BE2C (cell line): ENCODE measurements at regions not wholly inside any gene's neighbourhood (a gene's known extent, or its start where the extent isn't known, plus 50 kb on each side); places are given as distances from the start of the nearest gene placed in this dataset.

ENCODE experiments used
- DNase-seq: peaks from one replicate; pipeline ENCODE4 v3.0.0-alpha.2; 2020
- H3K27me3 ChIP-seq: fragments of 250-450 bp; sonication (Bioruptor Pico); 2 replicates; pipeline ENCODE4 v1.5.1; 2020; ENCODE audit warnings: mild to moderate bottlenecking
- H3K36me3 ChIP-seq: fragments of 250-450 bp; sonication (Bioruptor Pico); 2 replicates; pipeline ENCODE4 v1.5.1; 2020; ENCODE audit warnings: mild to moderate bottlenecking
- H3K4me1 ChIP-seq: fragments of 250-450 bp; sonication (Bioruptor Pico); 2 replicates; pipeline ENCODE4 v1.5.1; 2020
- H3K4me3 ChIP-seq: 2 replicates; pipeline ENCODE4 v1.5.1; 2011; ENCODE audit warnings: low read depth, low read length
- H3K9me3 ChIP-seq: fragments of 250-450 bp; sonication (Bioruptor Pico); 2 replicates; pipeline ENCODE4 v1.5.1; 2020
- TF ChIP-seq, protein P1 (sequence below): IDR thresholded peaks from 2 replicates; pipeline ENCODE4 v1.5.1; 2012; ENCODE audit warnings: mild to moderate bottlenecking, low read depth, low read length

GRCh38 chr11:100556781-100557180 is 130.3 kb upstream of the ARHGAP42 start:
- Histone ChIP-seq H3K4me1 (no peaks in the 10 kb centered on the region), H3K4me3 (no peak overlapping the region), H3K27me3 (peaks cover 43% of the 10 kb centered on the region), H3K36me3 (no peaks in the 10 kb centered on the region), H3K9me3 (no peaks in the 10 kb centered on the region)
- no peak for DNase-seq
- TF ChIP-seq, protein P1, sequence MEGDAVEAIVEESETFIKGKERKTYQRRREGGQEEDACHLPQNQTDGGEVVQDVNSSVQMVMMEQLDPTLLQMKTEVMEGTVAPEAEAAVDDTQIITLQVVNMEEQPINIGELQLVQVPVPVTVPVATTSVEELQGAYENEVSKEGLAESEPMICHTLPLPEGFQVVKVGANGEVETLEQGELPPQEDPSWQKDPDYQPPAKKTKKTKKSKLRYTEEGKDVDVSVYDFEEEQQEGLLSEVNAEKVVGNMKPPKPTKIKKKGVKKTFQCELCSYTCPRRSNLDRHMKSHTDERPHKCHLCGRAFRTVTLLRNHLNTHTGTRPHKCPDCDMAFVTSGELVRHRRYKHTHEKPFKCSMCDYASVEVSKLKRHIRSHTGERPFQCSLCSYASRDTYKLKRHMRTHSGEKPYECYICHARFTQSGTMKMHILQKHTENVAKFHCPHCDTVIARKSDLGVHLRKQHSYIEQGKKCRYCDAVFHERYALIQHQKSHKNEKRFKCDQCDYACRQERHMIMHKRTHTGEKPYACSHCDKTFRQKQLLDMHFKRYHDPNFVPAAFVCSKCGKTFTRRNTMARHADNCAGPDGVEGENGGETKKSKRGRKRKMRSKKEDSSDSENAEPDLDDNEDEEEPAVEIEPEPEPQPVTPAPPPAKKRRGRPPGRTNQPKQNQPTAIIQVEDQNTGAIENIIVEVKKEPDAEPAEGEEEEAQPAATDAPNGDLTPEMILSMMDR: no peak

DNA sequence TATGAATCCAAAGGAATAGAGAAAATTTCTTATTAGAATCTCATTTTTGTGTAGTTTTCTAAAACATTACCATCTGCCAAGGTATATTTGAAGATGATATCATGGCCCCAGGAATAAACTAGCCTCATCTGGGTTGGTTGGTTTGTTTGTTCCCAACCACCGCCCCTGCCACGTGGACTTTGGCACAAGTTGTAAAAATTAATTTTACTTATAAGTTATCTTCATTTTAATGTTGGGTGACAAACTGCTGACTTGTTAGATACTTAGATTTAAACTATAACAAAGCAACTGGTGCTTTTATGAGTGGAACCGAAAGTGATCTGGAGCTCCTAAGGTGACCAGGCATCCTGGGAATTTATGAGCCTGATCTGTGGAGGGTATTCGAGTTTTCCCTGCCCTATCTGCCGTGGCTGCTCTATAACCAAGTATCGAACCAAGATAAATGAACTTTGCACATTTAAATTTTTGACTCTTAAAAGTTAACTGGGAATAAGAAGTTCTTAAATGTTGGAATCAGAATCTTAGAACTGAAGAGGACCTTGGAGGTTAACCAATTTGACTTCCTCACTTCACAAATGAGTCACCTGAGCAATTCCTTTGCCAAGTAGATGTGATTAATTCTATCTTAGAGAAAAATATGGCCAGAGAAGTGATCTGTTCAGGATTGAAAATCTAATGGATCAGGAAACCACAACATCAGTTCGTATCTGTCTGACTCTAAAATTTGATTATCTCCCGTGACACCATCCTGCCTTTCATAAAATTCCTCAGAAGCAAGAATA is 129.1 kb upstream of the ARHGAP42 start:
- DNase-seq: no peak
- no peaks in the 10 kb centered on the region for H3K36me3 ChIP-seq
- no peaks in the 10 kb centered on the region for H3K4me1 ChIP-seq
- TF ChIP-seq, protein P1: no peak
- peaks cover 35% of the 10 kb centered on the region for H3K27me3 ChIP-seq
- no peak overlapping the region for H3K4me3 ChIP-seq
- H3K9me3 ChIP-seq: no peaks in the 10 kb centered on the region

DNA sequence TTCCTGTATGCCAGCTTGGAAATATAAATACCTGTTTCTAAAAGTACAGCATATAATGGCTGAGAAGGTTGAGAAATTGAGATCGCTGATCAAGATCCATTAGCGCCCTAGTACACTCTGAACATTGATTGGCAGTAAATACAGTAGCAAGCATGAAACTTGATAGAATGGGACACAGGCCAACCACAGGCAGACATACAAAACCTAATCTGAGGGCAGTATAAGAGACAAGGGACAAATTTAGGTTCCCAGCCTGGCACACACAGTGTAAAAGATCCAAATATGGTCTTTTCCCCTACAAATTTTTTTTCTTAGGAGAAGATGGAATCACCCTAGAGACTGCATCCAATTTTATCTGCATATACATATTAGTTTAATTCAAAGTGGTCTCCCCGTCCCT is 126.5 kb upstream of the ARHGAP42 start:
- H3K27me3 ChIP-seq: peaks cover 18% of the 10 kb centered on the region
- TF ChIP-seq, protein P1: no peak
- DNase-seq: no peak
- no peaks in the 10 kb centered on the region for H3K36me3 ChIP-seq
- no peak overlapping the region for H3K4me3 ChIP-seq
- H3K4me1 ChIP-seq: no peaks in the 10 kb centered on the region
- no peaks in the 10 kb centered on the region for H3K9me3 ChIP-seq

DNA sequence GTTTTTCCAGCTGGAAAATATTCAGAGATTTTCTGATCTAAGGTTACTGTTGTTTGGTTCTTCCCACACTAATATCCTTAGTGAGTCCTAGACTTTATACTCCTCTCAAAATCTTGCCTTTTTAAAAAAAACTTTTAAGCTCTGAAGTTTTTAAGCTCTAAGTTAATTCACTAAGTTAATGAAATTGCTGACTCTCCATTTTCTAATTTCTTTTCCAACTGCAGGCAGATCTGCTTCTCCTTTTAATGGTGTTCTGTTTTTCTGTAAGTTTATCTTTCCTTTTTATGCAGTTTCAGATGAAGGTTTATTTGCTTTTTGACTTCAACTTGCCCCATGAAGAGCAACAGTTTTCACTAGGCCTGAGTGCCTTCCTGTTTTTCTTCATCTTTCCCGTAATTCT is 125.8 kb upstream of the ARHGAP42 start:
- DNase-seq: no peak
- Histone ChIP-seq H3K9me3 (no peaks in the 10 kb centered on the region), H3K4me3 (no peak overlapping the region), H3K4me1 (no peaks in the 10 kb centered on the region), H3K27me3 (peaks cover 13% of the 10 kb centered on the region), H3K36me3 (no peaks in the 10 kb centered on the region)
- TF ChIP-seq, protein P1: no peak

GRCh38 chr11:100562128-100562527 is 125.0 kb upstream of the ARHGAP42 start:
- no peaks in the 10 kb centered on the region for H3K9me3 ChIP-seq
- H3K36me3 ChIP-seq: no peaks in the 10 kb centered on the region
- H3K27me3 ChIP-seq: peaks cover 7% of the 10 kb centered on the region
- no peak for DNase-seq
- no peaks in the 10 kb centered on the region for H3K4me1 ChIP-seq
- TF ChIP-seq, protein P1: no peak
- no peak overlapping the region for H3K4me3 ChIP-seq

- no peaks in the 10 kb centered on the region for H3K9me3 ChIP-seq
- H3K36me3 ChIP-seq: no peaks in the 10 kb centered on the region
- no peaks in the 10 kb centered on the region for H3K4me1 ChIP-seq
- H3K4me3 ChIP-seq: no peak overlapping the region
- 0 out of 2 replicates have a peak, but pooled peaks cover 5% of the 10 kb centered on the region for H3K27me3 ChIP-seq
- TF ChIP-seq, protein P1: no peak
- no peak for DNase-seq
Observed at GRCh38 chr11:100563541-100564280, 123.4 kb upstream of the ARHGAP42 start.
